CD4-positive, alpha-beta memory T cell (primary cell): ENCODE measurements at regions not wholly inside any gene's neighbourhood (a gene's known extent, or its start where the extent isn't known, plus 50 kb on each side); places are given as distances from the start of the nearest gene placed in this dataset.
A peak's percentile ranks its signal among the peaks of the same experiment; 100 is the strongest.

Source experiments
- CTCF ChIA-PET: fragments of 350-600 bp; sonication (Branson Sonifier 250); formaldehyde crosslinking; loops from one replicate; lab custom pipeline; 2021; ENCODE audit warnings: inconsistent platforms; ENCODE audit not compliant: partially characterized antibody; lab: Charles Lee
- POLR2A ChIA-PET: fragments of 350-600 bp; sonication (Branson Sonifier 250); formaldehyde crosslinking; loops from one replicate; lab custom pipeline; 2021; ENCODE audit not compliant: partially characterized antibody; lab: Charles Lee
- DNase-seq, 5 donors: peaks; one replicate each; pipeline versions ENCODE4 v3.0.0 to v3.0.0-alpha.2; 2020 to 2022; ENCODE audit warnings: mixed read lengths in 1 of 5
- H3K27ac ChIP-seq: one replicate; pipeline ENCODE4 v1.7.0; 2013; ENCODE audit warnings: low read depth, low read length
- H3K27me3 ChIP-seq: 2 replicates; pipeline ENCODE4 v1.7.0; 2013; ENCODE audit warnings: mild to moderate bottlenecking, low read length, moderate library complexity; ENCODE audit not compliant: insufficient read depth
- H3K36me3 ChIP-seq: 2 replicates; pipeline ENCODE4 v1.7.0; 2013; ENCODE audit warnings: mild to moderate bottlenecking, low read length, moderate library complexity; ENCODE audit not compliant: insufficient read depth
- H3K4me1 ChIP-seq: 2 replicates; pipeline ENCODE4 v1.7.0; 2013; ENCODE audit warnings: mild to moderate bottlenecking, low read length, moderate library complexity; ENCODE audit not compliant: insufficient read depth
- H3K4me3 ChIP-seq, 2 donors: one replicate each; pipeline ENCODE4 v1.7.0; 2013; ENCODE audit warnings: low read length in 2 of 2, mild to moderate bottlenecking in 1 of 2
- H3K9me3 ChIP-seq, 2 donors: one replicate each; pipeline ENCODE4 v1.7.0; 2013; ENCODE audit warnings: low read length in 2 of 2, control low read depth in 1 of 2; ENCODE audit not compliant: control insufficient read depth in 1 of 2
- H3K27ac Mint-ChIP-seq, 7 donors: one replicate each; pipeline ENCODE4 v1.8.0; 2020 to 2021; ENCODE audit warnings: mixed read lengths in 7 of 7, mild to moderate bottlenecking in 6 of 7, inconsistent platforms in 3 of 7, moderate library complexity in 3 of 7
- H3K27me3 Mint-ChIP-seq, 2 donors: one replicate each; pipeline ENCODE4 v1.8.0; 2020 to 2021; ENCODE audit warnings: mixed read lengths in 2 of 2
- H3K36me3 Mint-ChIP-seq, 2 donors: one replicate each; pipeline ENCODE4 v1.8.0; 2020 to 2021; ENCODE audit warnings: mixed read lengths in 2 of 2, inconsistent platforms in 1 of 2, mild to moderate bottlenecking in 1 of 2
- H3K4me1 Mint-ChIP-seq, 4 donors: one replicate each; pipeline ENCODE4 v1.8.0; 2020 to 2021; ENCODE audit warnings: mixed read lengths in 4 of 4, mild to moderate bottlenecking in 1 of 4
- H3K4me3 Mint-ChIP-seq, 8 donors: one replicate each; pipeline ENCODE4 v1.8.0; 2020 to 2021; ENCODE audit warnings: mixed read lengths in 8 of 8, mild to moderate bottlenecking in 7 of 8, moderate library complexity in 6 of 8, inconsistent platforms in 3 of 8
- H3K9me3 Mint-ChIP-seq, 8 donors: one replicate each; pipeline ENCODE4 v1.8.0; 2020 to 2021; ENCODE audit warnings: mixed read lengths in 8 of 8, mild to moderate bottlenecking in 5 of 8, inconsistent platforms in 3 of 8, moderate library complexity in 1 of 8
- intact Hi-C: fragments of 100-400 bp; cut with micrococcal nuclease; formaldehyde crosslinking; loops from one replicate; pipeline ENCODE4 v1.15.1; 2023

DNA sequence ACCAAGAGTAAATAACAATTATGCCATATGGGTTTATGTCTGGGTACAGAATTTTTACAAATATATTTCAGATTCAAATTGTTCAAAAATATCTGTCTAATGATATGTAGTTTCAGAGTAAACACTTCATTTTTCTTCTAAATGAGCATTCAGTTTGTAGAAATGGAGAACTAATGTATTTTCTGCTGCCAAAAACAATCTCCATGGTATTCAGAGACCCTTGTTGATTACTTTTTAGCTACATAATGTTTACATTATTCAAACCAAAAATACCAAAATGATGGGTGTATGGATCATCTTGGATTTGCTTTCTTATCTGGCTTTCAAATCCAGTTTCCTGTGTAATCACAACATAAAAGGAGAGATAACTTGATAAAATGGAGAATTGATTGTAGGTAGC, 576.0 kb upstream of the CDH4 start:
- H3K4me1 Mint-ChIP-seq: no peaks in the 10 kb centered on the region
- no peak overlapping the region for H3K4me3 ChIP-seq

DNA sequence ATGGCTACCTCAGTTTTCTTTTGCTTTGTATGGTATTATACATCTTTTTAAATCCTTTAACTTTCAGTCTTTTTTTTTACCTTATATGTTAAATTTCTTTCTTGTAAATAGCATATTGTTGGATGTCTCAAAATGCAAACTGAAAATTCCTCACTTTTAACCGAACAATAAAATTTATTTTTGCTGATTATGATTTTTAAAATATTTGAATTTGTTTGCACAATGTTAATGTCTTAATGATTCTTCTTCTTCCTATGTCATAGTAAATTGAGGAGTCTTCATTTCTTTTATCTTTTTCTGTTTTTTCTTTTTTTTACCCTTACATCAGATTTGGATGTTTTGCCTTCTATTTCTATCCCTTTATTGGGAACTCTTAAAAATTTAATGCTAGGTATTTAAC, 574.2 kb upstream of the CDH4 start:
- Histone ChIP-seq H3K27me3 (no peaks in the 10 kb centered on the region), H3K4me3 (no peak overlapping the region), H3K36me3 (no peaks in the 10 kb centered on the region), H3K27ac (no peak overlapping the region), H3K9me3 (no peaks in the 10 kb centered on the region), H3K4me1 (no peaks in the 10 kb centered on the region)
- no peak for DNase-seq
- no peaks in the 10 kb centered on the region for H3K4me1 Mint-ChIP-seq
- intact Hi-C loops: no loop called here
- H3K9me3 Mint-ChIP-seq: peaks cover 0 to 3% (median 0%) of the 10 kb centered on the region in 8 donors
- POLR2A ChIA-PET: no interaction called here
- no peak overlapping the region for H3K4me3 Mint-ChIP-seq
- CTCF ChIA-PET: no interaction called here
- H3K36me3 Mint-ChIP-seq: no peaks in the 10 kb centered on the region
- no peak overlapping the region for H3K27ac Mint-ChIP-seq
- H3K27me3 Mint-ChIP-seq: peaks cover under 1 to 5% of the 10 kb centered on the region in 2 donors

More for the DNA sequence above, 576.0 kb upstream of the CDH4 start:
- H3K27ac ChIP-seq: no peak overlapping the region
- Mint-ChIP-seq H3K4me3 (no peak overlapping the region), H3K36me3 (no peaks in the 10 kb centered on the region), H3K27me3 (peaks cover 3 to 4% of the 10 kb centered on the region in 2 donors), H3K9me3 (peaks cover 0 to 3% (median 0%) of the 10 kb centered on the region in 8 donors), H3K27ac (no peak overlapping the region)
- no peaks in the 10 kb centered on the region for H3K9me3 ChIP-seq
- intact Hi-C loops: no loop called here
- H3K36me3 ChIP-seq: no peaks in the 10 kb centered on the region
- DNase-seq: no peak
- ChIA-PET CTCF (no interaction called here), POLR2A (no interaction called here)
- no peaks in the 10 kb centered on the region for H3K4me1 ChIP-seq
- no peaks in the 10 kb centered on the region for H3K27me3 ChIP-seq

DNA sequence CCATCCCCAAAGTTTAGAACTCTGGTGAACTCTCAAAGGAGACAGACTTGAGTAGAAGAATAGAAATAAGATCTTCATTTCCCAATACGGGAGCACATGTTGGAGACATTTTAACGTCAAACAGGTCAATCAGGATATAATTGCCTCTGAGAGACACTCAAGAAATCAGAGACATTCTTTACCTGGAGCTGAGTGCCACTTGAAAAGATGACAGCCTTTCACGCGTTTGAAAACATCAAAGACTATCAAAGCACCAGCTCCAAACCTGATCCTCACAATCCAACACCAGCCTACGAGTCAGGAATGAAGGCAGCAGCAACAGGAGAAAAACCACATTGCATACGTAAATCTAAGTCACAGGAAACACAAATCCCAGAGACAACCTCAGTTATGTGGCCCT, 571.5 kb upstream of the CDH4 start:
- ChIA-PET CTCF (no interaction called here), POLR2A (no interaction called here)
- H3K4me3 ChIP-seq: no peak overlapping the region
- H3K27me3 Mint-ChIP-seq: peaks cover 1 to 7% of the 10 kb centered on the region in 2 donors
- H3K27ac ChIP-seq: no peak overlapping the region
- no peaks in the 10 kb centered on the region for H3K4me1 ChIP-seq
- no peaks in the 10 kb centered on the region for H3K9me3 ChIP-seq
- no peak for DNase-seq
- no peaks in the 10 kb centered on the region for H3K27me3 ChIP-seq
- intact Hi-C loops: no loop called here
- H3K36me3 ChIP-seq: no peaks in the 10 kb centered on the region
- H3K9me3 Mint-ChIP-seq: peaks cover 0 to 6% (median under 1%) of the 10 kb centered on the region in 8 donors
- no peaks in the 10 kb centered on the region for H3K4me1 Mint-ChIP-seq
- no peak overlapping the region for H3K27ac Mint-ChIP-seq
- no peaks in the 10 kb centered on the region for H3K36me3 Mint-ChIP-seq
- no peak overlapping the region for H3K4me3 Mint-ChIP-seq

DNA sequence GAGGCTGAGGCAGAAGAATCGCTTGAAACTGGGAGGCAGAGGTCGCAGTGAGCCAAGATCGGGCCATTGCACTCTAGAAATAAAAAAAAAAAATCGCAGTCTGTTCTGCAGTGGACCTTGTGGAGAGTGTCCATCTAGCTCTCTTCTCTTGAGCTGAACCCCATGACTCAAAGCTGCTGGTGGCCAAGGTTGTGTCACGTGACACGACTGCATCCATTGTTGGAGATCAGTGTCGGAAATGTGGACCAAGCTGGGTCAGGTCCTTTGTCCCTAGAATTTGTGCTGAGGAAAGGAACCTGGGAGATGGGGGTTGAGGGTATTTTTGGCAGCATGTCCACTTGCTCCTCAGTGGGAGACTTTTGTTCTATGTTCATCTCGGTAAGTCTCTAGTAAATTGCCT, 564.8 kb upstream of the CDH4 start:
- CTCF ChIA-PET: no interaction called here
- intact Hi-C loops: no loop called here
- POLR2A ChIA-PET: no interaction called here
- H3K27ac Mint-ChIP-seq: no peak overlapping the region
- H3K27me3 ChIP-seq: no peaks in the 10 kb centered on the region
- H3K4me1 Mint-ChIP-seq: no peaks in the 10 kb centered on the region
- no peaks in the 10 kb centered on the region for H3K9me3 ChIP-seq
- no peak overlapping the region for H3K27ac ChIP-seq
- peaks cover 4 to 8% of the 10 kb centered on the region in 2 donors for H3K27me3 Mint-ChIP-seq
- DNase-seq: no peak
- H3K4me3 Mint-ChIP-seq: no peak overlapping the region
- H3K9me3 Mint-ChIP-seq: peaks cover 0 to 6% (median 0%) of the 10 kb centered on the region in 8 donors
- H3K36me3 ChIP-seq: no peaks in the 10 kb centered on the region
- H3K4me3 ChIP-seq: no peak overlapping the region
- no peaks in the 10 kb centered on the region for H3K36me3 Mint-ChIP-seq
- no peaks in the 10 kb centered on the region for H3K4me1 ChIP-seq

DNA sequence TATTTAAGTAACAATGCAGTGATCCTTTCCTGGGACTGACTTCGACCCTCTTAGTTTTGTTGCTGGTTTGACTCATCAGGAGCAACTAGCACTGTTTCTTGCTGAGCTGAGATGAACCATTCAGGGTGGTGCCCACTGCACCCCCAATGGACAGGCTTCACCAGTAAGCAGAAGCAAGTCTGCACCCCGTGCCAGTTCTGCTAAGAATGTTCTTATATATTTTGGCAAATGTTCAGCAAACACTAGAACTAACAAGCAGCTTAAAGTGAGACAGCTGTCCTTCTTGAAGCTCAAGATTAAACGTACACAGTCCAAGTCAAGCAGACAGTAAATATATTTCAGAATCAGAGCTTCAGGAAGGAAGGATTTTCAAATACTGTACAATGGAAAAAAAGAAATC, 561.3 kb upstream of the CDH4 start:
- Histone ChIP-seq H3K27ac (no peak overlapping the region), H3K4me1 (no peaks in the 10 kb centered on the region), H3K27me3 (no peaks in the 10 kb centered on the region), H3K36me3 (no peaks in the 10 kb centered on the region), H3K9me3 (no peaks in the 10 kb centered on the region), H3K4me3 (no peak overlapping the region)
- POLR2A ChIA-PET: no interaction called here
- intact Hi-C loops: no loop called here
- DNase-seq: no peak
- H3K9me3 Mint-ChIP-seq: no peaks in the 10 kb centered on the region
- CTCF ChIA-PET: interaction anchor here (0.7 kb wide), 1 partner anchor 18 kb away, joined by 3 read pairs; no protein-coding TSS in a partner anchor
- no peaks in the 10 kb centered on the region for H3K4me1 Mint-ChIP-seq
- H3K27ac Mint-ChIP-seq: no peak overlapping the region
- H3K27me3 Mint-ChIP-seq: peaks cover 4 to 10% of the 10 kb centered on the region in 2 donors
- no peak overlapping the region for H3K4me3 Mint-ChIP-seq
- H3K36me3 Mint-ChIP-seq: no peaks in the 10 kb centered on the region

DNA sequence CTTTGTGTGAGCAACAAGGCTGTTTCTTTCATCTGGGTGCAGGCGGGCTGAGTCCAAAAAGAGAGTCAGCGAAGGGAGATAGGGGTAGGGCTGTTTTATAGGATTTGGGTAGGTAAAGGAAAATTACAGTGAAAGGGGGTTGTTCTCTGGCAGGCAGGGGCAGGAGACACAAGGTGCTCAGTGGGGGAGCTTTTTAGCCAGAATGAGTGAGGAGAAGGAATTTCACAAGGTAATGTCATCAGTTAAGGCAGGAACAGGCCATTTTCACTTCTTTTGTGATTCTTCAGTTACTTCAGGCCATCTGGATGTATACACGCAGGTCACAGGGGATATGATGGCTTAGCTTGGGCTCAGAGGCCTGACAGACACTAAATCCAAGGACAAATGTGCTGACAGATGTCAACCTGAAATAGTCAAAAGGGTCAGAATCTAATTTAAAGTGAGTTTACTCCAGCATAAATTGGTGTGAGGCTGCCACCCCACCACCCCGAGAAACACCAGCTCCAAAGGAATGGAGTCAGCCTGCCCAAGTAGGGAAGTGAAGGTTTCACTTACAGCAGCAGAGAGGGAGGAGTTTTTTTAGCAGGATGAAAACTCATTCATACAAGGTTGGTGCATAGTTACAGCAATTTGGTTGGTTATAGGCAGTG, 560.0 kb upstream of the CDH4 start:
- H3K4me1 ChIP-seq: no peaks in the 10 kb centered on the region
- no peak overlapping the region for H3K4me3 ChIP-seq
- Mint-ChIP-seq H3K4me3 (no peak overlapping the region), H3K36me3 (no peaks in the 10 kb centered on the region), H3K9me3 (peaks cover 0 to 3% (median 0%) of the 10 kb centered on the region in 8 donors), H3K4me1 (no peaks in the 10 kb centered on the region), H3K27me3 (peaks cover 4 to 10% of the 10 kb centered on the region in 2 donors), H3K27ac (no peak overlapping the region)
- ChIA-PET POLR2A (no interaction called here), CTCF (no interaction called here)
- intact Hi-C loops: no loop called here
- H3K36me3 ChIP-seq: no peaks in the 10 kb centered on the region
- no peak for DNase-seq
- no peaks in the 10 kb centered on the region for H3K27me3 ChIP-seq
- H3K27ac ChIP-seq: no peak overlapping the region
- no peaks in the 10 kb centered on the region for H3K9me3 ChIP-seq

DNA sequence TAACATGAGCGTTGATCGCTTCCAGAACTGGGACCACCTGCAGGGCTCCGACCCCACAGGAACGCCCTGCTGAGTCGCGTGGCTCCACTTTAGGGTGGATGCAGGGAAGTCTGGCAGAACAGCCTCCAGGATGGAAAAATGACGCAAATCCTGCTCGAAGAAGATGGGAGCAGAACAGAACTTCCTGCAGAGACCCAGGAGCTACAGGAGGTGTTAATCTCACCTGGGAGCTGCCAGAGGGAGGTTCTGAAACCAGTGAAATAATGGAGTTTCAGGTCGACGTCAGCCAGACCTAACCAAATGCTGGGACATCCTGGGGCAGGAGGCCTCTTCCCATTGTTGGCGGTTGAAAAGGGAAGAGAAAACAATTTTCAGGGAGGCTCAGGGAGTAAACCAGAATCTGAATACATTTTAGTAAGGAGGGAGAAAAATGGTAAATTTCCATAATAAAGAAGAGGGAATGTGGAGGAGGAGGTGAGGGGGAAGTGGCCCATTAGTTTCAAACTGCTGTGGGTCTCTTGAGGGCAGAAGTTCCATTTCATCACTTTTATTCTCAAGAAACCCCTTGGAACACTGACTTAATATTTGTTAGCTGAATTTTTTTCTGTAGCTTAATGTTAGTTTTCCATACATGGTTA, 558.4 kb upstream of the CDH4 start:
- Histone ChIP-seq H3K27ac (no peak overlapping the region), H3K4me1 (no peaks in the 10 kb centered on the region), H3K9me3 (no peaks in the 10 kb centered on the region), H3K4me3 (no peak overlapping the region), H3K36me3 (no peaks in the 10 kb centered on the region), H3K27me3 (no peaks in the 10 kb centered on the region)
- DNase-seq: no peak
- Mint-ChIP-seq H3K4me1 (no peaks in the 10 kb centered on the region), H3K27me3 (peaks cover 5 to 10% of the 10 kb centered on the region in 2 donors), H3K4me3 (peak overlapping the region in 1 of 8 donors; percentile 12), H3K9me3 (peaks cover 0 to 8% (median 0%) of the 10 kb centered on the region in 8 donors), H3K36me3 (no peaks in the 10 kb centered on the region), H3K27ac (no peak overlapping the region)
- CTCF ChIA-PET: no interaction called here
- POLR2A ChIA-PET: no interaction called here
- intact Hi-C loops: no loop called here
